ENCODE measurements at regions not wholly inside any gene's neighbourhood (a gene's known extent, or its start where the extent isn't known, plus 50 kb on each side); places are given as distances from the start of the nearest gene placed in this dataset.

DNA sequence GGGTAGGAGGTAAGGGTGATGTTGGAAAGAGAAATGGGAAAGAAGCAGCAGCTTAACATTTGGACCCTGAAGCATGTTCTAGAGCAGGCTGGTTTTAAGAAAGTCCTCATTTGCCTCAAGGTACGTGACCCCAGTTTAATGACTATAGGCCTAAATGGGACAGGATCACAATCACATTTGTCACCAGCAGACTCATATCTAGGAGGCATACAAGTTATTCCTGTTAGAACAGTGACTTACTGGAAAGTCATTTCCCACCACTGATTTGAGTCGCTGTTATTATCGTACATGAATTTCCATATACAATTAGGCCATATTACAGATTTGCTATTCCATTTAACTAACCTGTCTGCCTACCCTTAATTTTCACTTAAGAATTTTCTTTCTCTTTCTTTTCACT, 326.1 kb downstream of the DAD1 start:
- TF ChIP-seq, protein P1, sequence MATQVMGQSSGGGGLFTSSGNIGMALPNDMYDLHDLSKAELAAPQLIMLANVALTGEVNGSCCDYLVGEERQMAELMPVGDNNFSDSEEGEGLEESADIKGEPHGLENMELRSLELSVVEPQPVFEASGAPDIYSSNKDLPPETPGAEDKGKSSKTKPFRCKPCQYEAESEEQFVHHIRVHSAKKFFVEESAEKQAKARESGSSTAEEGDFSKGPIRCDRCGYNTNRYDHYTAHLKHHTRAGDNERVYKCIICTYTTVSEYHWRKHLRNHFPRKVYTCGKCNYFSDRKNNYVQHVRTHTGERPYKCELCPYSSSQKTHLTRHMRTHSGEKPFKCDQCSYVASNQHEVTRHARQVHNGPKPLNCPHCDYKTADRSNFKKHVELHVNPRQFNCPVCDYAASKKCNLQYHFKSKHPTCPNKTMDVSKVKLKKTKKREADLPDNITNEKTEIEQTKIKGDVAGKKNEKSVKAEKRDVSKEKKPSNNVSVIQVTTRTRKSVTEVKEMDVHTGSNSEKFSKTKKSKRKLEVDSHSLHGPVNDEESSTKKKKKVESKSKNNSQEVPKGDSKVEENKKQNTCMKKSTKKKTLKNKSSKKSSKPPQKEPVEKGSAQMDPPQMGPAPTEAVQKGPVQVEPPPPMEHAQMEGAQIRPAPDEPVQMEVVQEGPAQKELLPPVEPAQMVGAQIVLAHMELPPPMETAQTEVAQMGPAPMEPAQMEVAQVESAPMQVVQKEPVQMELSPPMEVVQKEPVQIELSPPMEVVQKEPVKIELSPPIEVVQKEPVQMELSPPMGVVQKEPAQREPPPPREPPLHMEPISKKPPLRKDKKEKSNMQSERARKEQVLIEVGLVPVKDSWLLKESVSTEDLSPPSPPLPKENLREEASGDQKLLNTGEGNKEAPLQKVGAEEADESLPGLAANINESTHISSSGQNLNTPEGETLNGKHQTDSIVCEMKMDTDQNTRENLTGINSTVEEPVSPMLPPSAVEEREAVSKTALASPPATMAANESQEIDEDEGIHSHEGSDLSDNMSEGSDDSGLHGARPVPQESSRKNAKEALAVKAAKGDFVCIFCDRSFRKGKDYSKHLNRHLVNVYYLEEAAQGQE (IDR thresholded peaks at IDR 0.05; ENCODE audit: low read depth), result no peak
- TF ChIP-seq, protein P2, sequence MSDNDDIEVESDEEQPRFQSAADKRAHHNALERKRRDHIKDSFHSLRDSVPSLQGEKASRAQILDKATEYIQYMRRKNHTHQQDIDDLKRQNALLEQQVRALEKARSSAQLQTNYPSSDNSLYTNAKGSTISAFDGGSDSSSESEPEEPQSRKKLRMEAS (IDR thresholded peaks at IDR 0.05), result no peak
- TF ChIP-seq YY1 (IDR thresholded peaks at IDR 0.05; ENCODE audit: low read depth) (no peak), TEAD4 (IDR thresholded peaks at IDR 0.05) (no peak), ZBTB7A (IDR thresholded peaks at IDR 0.05; ENCODE audit: low read depth) (no peak), FOXM1 (IDR thresholded peaks at IDR 0.05; ENCODE audit: borderline replicate concordance, low read depth) (no peak), CEBPB (IDR thresholded peaks at IDR 0.05) (no peak)

DNA sequence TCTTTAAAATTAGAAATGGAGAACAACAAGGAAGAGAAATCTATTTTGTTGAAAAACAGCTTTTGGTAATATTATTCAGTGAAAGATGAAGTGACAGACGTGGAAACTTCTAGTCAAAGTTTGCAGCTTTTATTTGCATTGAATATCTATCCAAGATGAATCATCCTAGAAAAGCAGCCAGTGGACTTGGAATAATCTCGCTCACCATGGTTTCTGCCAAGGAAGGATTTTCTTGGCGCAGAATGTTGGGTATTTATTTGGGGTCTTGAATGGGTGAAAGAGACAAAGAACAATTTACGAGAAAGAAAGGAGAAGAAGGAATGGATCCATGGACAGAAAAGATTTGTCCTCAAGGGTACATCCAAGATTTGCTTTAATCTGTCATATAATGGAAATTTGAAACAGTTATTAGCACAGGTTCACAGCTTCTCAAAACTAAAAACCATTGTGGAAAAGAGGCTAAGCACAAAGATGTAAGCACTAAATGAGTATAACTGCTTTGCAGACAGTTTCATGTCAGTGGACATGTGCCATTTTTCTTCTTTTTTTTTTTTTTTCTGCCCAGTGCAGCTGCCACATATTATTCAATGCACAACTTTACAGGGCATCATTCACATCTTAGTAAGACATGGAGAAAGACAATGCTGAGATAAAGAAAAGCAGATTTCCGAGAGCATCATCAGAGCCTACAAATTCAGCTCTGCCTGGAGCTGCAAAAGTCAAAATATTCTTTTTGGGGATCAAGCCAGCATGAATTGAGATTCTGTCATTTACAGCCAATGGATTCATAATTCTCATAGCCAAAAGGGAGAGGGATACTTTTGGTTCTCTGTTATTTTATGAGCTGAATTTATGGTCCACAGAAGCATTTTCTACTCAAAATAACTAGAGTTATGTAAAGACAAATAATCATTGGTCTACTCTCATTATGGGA, 333.7 kb downstream of the DAD1 start:
- TF ChIP-seq TEAD4 (IDR thresholded peaks at IDR 0.05), result no peak

DNA sequence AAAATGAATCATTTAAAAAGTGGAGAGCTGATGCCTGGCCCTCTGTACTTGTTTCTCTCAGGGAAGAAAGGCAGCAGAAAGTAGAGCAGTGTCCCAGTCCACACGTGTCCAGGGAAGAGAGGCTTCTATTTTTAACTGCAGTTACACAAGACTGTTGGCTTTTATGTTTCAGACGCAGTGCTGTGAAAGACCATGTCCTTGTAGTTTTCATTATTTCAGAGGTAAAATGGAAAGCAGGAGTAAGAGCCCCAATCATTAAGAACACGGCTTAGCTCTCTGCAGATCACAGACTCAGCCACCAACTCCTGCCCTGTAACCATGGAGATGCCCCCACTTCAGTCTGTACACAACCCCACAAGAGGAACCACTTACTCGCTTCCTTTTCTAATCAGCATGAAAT, 336.3 kb downstream of the DAD1 start:
- TF ChIP-seq CREB1 (IDR thresholded peaks at IDR 0.05; ENCODE audit: low read depth) (no peak), EGR1 (IDR thresholded peaks at IDR 0.05) (no peak), NFIC (IDR thresholded peaks at IDR 0.05) (no peak), CEBPB (IDR thresholded peaks at IDR 0.05) (no peak), TCF12 (IDR thresholded peaks at IDR 0.05; ENCODE audit: low read depth) (no peak), RAD21 (IDR thresholded peaks at IDR 0.05; ENCODE audit: low read depth) (no peak), USF1 (IDR thresholded peaks at IDR 0.05) (no peak), ZBTB7A (IDR thresholded peaks at IDR 0.05; ENCODE audit: low read depth) (no peak), FOXM1 (IDR thresholded peaks at IDR 0.05; ENCODE audit: borderline replicate concordance, low read depth) (no peak), YY1 (IDR thresholded peaks at IDR 0.05; ENCODE audit: low read depth) (no peak)
- TF ChIP-seq, protein P2 (IDR thresholded peaks at IDR 0.05), result no peak
- TF ChIP-seq, protein P1 (IDR thresholded peaks at IDR 0.05; ENCODE audit: low read depth), result no peak

GRCh38 chr14:22251090-22251489, 337.9 kb downstream of the DAD1 start:
- TF ChIP-seq CEBPB (IDR thresholded peaks at IDR 0.05), result no peak
- no peak for TF ChIP-seq TAF1 (IDR thresholded peaks at IDR 0.05; ENCODE audit: low read depth)
- TF ChIP-seq USF1 (IDR thresholded peaks at IDR 0.05), result no peak
- TF ChIP-seq, protein P1 (IDR thresholded peaks at IDR 0.05; ENCODE audit: low read depth), result no peak
- TF ChIP-seq, protein P2 (IDR thresholded peaks at IDR 0.05), result no peak
- TF ChIP-seq RAD21 (IDR thresholded peaks at IDR 0.05; ENCODE audit: low read depth), result no peak
- TF ChIP-seq FOXM1 (IDR thresholded peaks at IDR 0.05; ENCODE audit: borderline replicate concordance, low read depth), result no peak
- no peak for TF ChIP-seq YY1 (IDR thresholded peaks at IDR 0.05; ENCODE audit: low read depth)
- no peak for TF ChIP-seq ZBTB7A (IDR thresholded peaks at IDR 0.05; ENCODE audit: low read depth)
- no peak for TF ChIP-seq CREB1 (IDR thresholded peaks at IDR 0.05; ENCODE audit: low read depth)
- TF ChIP-seq TCF12 (IDR thresholded peaks at IDR 0.05; ENCODE audit: low read depth), result no peak
- no peak for TF ChIP-seq EGR1 (IDR thresholded peaks at IDR 0.05)
- no peak for TF ChIP-seq EP300 (IDR thresholded peaks at IDR 0.05; ENCODE audit: borderline replicate concordance)
- no peak for TF ChIP-seq NFIC (IDR thresholded peaks at IDR 0.05)
- TF ChIP-seq TEAD4 (IDR thresholded peaks at IDR 0.05), result no peak
